Activated naive CD8-positive, alpha-beta T cell treated with anti-CD3 and anti-CD28 coated beads, Interleukin-2, amount 50 U/mL, for 24 hours (primary cell): ENCODE measurements at regions not wholly inside any gene's neighbourhood (a gene's known extent, or its start where the extent isn't known, plus 50 kb on each side); places are given as distances from the start of the nearest gene placed in this dataset.

ENCODE experiments used
- ATAC-seq: fragments of 150-1000 bp; cut with Tn5 transposase; one replicate; pipeline ENCODE4 v1.10.0; 2021
- DNase-seq: peaks from one replicate; pipeline ENCODE4 v3.0.0; 2021
- H3K27ac Mint-ChIP-seq: one replicate; pipeline ENCODE4 v1.8.0; 2021; ENCODE audit warnings: mild to moderate bottlenecking, mixed read lengths
- H3K27me3 Mint-ChIP-seq: one replicate; pipeline ENCODE4 v1.8.0; 2021; ENCODE audit warnings: mixed read lengths
- H3K36me3 Mint-ChIP-seq: one replicate; pipeline ENCODE4 v1.8.0; 2021; ENCODE audit warnings: low read depth, mixed read lengths
- H3K4me1 Mint-ChIP-seq: one replicate; pipeline ENCODE4 v1.8.0; 2021; ENCODE audit warnings: mixed read lengths
- H3K4me3 Mint-ChIP-seq: one replicate; pipeline ENCODE4 v1.8.0; 2021; ENCODE audit warnings: mild to moderate bottlenecking, moderate library complexity, mixed read lengths
- H3K9me3 Mint-ChIP-seq: one replicate; pipeline ENCODE4 v1.8.0; 2021; ENCODE audit warnings: mixed read lengths

DNA sequence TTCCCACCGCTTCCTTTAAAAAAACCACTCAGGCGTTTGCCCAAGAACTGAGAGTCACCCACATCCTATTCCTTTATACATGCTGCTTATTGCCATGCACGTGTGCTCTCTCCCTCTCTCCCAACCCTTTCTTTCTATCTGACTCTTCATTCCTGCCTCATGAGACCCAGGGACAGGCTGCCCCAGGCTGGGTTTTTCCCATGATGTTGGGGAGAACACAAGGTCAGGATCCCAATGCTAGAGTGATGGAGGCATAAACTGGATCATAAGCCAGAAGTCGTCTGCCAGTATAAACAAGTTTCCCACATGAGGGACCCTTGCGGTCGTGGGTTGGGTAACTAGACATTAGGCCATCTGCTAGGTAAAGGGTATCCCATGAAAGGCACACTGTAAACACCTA lies 64.9 kb downstream of the CD2 start:
- peaks cover 53% of the 10 kb centered on the region for H3K4me1 Mint-ChIP-seq
- peaks cover 7% of the 10 kb centered on the region for H3K9me3 Mint-ChIP-seq
- ATAC-seq (no peak), DNase-seq (no peak)
- no peaks in the 10 kb centered on the region for H3K27me3 Mint-ChIP-seq
- H3K27ac Mint-ChIP-seq, result peak overlapping the region; percentile 78
- peaks cover 6% of the 10 kb centered on the region for H3K36me3 Mint-ChIP-seq
- no peak overlapping the region for H3K4me3 Mint-ChIP-seq

DNA sequence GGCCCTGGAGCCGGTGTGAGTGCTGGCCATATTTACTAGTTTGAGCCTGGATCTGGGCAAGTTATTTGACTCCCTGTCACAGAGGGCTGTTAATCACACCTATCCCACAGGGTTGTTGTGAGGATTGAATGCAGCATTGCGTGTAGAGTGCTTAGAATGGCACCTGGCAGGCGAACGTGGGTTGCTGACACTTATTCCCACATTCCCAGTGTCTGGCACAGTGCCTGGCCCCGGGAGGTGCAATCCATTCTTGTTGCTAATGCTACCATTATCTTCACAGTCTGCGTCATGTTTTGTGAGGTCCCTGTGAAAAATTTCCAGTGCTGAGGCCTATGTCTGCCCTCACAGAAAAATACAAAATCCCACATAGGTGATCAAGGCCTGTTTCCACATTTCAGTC lies 66.1 kb downstream of the CD2 start:
- no peaks in the 10 kb centered on the region for H3K27me3 Mint-ChIP-seq
- H3K36me3 Mint-ChIP-seq, result no peaks in the 10 kb centered on the region
- DNase-seq, result no peak

DNA sequence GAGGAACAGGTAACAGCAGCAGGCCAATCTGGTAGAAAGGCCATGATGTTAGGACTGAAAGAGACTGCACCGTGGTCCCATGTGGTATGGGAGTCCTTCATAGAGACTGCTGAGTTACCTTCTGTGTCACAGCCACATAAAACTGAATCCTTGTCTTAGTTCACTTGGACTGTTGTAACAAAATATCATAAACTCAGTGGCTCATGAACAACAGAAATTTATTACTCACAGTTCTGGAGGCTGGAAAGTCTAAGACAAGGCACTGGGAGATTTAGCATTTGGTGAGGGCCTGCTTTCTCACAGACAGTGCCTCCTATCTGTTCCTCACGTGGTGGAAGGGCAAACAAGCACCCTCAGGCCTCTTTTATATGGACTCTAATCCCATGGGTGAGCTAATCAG lies 67.5 kb downstream of the CD2 start:
- Mint-ChIP-seq H3K27me3 (no peaks in the 10 kb centered on the region), H3K4me3 (no peak overlapping the region), H3K4me1 (peaks cover 53% of the 10 kb centered on the region), H3K27ac (no peak overlapping the region), H3K36me3 (peaks cover under 1% of the 10 kb centered on the region), H3K9me3 (no peaks in the 10 kb centered on the region)
- ATAC-seq, result no peak
- DNase-seq, result no peak

More for the DNA sequence above, 66.1 kb downstream of the CD2 start:
- Mint-ChIP-seq H3K27ac (no peak overlapping the region), H3K4me3 (no peak overlapping the region), H3K9me3 (no peaks in the 10 kb centered on the region), H3K4me1 (peaks cover 53% of the 10 kb centered on the region)
- no peak for ATAC-seq

DNA sequence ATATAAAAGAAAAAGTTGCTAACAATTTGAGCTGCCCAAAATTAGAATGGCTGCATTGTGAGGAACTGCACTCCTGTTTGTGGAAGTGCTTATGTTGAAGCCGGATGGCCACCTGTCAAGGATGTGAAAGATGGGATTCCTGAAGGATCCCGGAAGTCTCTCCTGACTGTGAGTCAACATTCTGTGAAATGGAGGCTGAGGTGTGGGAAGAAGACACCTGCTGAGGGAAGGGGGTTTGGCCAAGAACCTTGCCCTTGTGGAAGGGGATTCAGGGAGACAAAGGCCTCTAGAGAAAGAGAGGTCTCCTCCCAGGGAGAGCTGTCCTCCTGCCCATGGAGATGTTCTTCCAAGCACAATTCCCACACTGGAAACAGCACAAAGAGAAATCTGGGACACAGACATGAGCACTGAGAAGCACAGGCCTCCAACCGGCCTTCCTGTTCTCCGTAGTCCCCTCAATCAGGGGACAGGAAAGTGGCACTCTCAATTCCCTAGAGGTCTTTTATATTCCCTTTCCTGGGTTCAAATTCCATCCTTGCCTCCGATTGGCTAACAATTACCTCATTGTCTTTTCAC lies 70.5 kb downstream of the CD2 start:
- no peaks in the 10 kb centered on the region for H3K27me3 Mint-ChIP-seq
- no peak for DNase-seq
- H3K4me3 Mint-ChIP-seq, result peak overlapping the region; percentile 82
- H3K9me3 Mint-ChIP-seq, result peaks cover 17% of the 10 kb centered on the region
- H3K36me3 Mint-ChIP-seq, result peaks cover 11% of the 10 kb centered on the region
- ATAC-seq, result no peak
- H3K27ac Mint-ChIP-seq, result peak overlapping the region; percentile 97
- peaks cover 53% of the 10 kb centered on the region for H3K4me1 Mint-ChIP-seq

DNA sequence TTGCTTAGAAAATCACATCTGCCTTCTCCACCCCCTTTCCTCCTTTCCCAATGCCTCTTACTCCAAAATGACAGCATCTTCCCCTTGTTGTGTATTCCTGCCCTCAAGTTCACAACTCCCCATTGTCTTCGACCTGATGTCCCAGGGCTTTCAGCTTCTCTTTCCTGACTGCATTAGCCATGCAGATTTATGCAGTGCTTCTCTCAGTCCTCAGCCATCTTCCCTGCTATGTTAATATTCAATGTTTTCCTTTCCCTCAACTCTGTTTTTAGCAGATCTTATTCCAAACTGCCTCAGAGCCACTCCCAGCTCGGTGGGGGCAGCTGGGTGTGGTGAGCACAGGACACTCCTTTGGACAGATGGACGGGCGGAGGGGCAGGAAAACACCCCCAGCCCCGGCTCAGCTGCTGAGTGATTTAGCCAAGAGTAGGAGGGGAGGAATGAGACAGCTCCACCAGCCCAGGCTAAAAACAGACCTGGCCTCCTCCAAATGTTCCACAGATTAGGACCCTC lies 71.0 kb downstream of the CD2 start:
- H3K27ac Mint-ChIP-seq, result peak overlapping the region; percentile 97
- peaks cover 11% of the 10 kb centered on the region for H3K36me3 Mint-ChIP-seq

DNA sequence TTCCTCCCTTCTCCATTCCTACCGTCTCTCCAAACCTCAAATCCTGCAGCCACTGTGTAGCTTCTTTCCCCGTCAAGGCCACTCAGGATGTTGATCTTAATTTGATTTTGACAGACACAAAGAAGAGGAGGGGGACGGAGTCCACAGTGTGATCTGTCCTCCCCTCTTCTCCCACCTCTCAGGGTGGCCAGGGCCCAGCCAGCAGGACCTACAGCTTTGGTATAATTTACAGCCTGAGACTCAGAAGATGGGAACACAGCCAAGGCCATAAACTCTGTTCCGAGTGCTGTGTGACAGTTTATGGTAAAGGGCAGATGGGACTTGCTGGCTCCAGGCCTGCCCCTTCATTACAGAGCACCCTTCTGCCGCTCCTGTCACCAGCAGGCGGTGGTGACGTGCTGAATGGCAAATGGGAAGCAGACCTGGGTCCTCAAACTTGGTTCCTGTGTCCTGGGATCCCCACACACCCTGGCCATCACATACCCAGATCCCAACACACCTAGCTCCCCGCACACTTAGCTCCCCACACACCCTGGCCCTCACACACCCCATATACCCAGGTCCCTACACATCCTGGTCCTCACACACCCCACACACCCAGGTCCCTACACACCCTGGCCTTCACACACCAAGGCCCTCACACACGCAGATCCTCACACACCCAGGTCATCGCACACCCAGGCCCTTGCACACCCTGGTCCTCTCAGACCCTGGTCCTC lies 71.6 kb downstream of the CD2 start:
- DNase-seq (no peak), ATAC-seq (no peak)
- Mint-ChIP-seq H3K9me3 (peaks cover 17% of the 10 kb centered on the region), H3K4me3 (peak overlapping the region; percentile 82), H3K27ac (peak overlapping the region; percentile 97), H3K36me3 (peaks cover 11% of the 10 kb centered on the region), H3K27me3 (no peaks in the 10 kb centered on the region), H3K4me1 (peaks cover 64% of the 10 kb centered on the region)

More for the DNA sequence above, 71.0 kb downstream of the CD2 start:
- no peaks in the 10 kb centered on the region for H3K27me3 Mint-ChIP-seq
- H3K9me3 Mint-ChIP-seq, result peaks cover 17% of the 10 kb centered on the region
- peak overlapping the region; percentile 82 for H3K4me3 Mint-ChIP-seq
- no peak for DNase-seq
- peaks cover 58% of the 10 kb centered on the region for H3K4me1 Mint-ChIP-seq
- ATAC-seq, result no peak

DNA sequence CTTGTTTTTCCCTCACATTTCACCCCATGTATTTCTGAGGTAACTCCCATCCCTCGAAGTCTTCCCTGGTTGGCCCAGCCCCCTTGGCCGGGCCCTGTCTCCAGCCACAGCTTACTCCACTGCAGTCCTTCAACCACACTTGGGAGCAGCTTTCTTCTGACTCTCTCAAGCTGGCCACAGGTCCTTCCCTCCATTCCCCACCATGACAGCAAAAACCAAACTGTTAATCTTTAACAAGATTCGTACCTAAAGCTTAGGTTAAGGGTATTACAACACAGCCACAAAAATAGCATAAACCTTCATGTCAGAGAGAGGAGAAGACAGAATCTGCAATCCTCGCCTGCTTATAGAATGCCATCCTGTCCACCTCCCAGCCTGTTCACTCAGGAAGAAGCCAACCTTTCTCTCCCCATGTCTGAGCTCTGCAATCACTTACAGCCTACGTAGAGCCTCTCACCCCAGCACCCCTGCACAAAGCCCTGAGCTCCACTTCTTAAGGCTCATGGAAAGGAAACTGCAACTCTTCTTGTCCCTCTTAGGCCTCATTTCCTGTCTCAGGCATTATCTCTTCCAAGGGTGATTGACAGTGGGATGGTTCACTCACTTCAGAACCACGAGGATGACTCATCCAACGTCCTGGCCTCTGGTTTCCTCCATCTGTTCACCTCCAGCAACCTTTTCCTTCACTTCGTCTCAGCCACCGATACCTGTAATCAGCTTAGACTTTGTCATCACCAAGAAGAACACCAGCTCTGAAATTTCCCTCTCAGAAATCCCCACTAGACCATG lies 72.8 kb downstream of the CD2 start:
- Mint-ChIP-seq H3K36me3 (peaks cover 11% of the 10 kb centered on the region), H3K9me3 (peaks cover 17% of the 10 kb centered on the region), H3K4me3 (peak overlapping the region; percentile 82), H3K27ac (peak overlapping the region; percentile 97), H3K4me1 (peaks cover 69% of the 10 kb centered on the region), H3K27me3 (no peaks in the 10 kb centered on the region)
- DNase-seq (peak; percentile 66), ATAC-seq (peak; percentile 92)

DNA sequence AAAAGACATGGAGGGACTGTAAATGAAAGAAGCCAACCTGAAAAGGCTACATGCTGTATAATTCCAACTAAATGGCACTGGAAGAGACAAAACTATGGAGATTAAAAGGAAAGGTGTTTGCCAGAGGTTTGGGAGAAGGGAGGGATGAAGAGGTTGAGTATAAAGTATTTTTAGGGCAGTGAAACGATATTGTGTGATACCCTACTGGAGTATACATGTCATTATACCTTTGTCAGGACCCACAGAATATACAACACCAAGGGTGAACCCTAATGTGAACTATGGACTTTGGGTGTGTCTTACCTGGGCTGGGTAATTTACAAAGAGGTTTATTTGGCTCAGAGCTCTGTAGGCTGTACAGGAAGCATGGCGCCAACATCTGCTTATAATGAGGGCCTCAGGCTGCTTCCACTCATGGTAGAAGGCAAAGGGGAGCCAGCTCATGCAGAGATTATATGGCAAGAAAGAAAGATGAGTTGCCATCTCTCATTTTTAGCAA lies 73.4 kb downstream of the CD2 start:
- no peak for DNase-seq
- Mint-ChIP-seq H3K36me3 (peaks cover 11% of the 10 kb centered on the region), H3K4me3 (peak overlapping the region; percentile 82), H3K27ac (peak overlapping the region; percentile 97), H3K27me3 (no peaks in the 10 kb centered on the region), H3K9me3 (peaks cover 17% of the 10 kb centered on the region), H3K4me1 (peaks cover 69% of the 10 kb centered on the region)
- ATAC-seq, result no peak

DNA sequence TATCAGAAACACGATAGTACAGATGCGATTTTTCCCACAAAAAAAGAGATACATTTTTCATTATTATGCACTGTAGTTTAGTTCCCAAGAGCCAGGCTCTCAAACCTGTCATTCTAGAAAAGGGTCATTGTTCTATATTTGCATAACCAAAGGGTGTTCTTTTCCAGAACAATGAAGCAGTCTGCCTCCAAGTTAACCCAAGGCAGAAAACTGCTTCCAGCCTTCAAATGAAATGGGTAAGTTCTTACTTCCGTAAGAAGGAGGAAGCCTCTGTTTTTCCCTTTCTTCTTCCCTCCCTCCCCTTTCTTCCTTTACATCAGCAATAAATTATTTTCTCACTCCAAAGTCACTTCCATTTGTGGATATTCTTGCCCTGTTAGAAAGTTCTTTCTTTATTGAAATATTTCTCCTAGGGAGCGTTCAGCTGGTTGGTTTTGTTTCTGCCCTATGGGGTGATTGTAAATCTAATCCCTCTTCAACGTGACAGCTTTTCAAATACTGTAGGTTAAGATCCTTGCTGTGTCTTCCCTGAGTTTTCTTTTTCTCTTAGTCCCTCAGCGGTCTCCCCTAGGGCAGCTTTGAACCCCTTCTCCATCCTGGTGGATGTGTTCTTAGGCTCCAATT lies 77.3 kb upstream of the PTGFRN start:
- peaks cover 9% of the 10 kb centered on the region for H3K36me3 Mint-ChIP-seq
- ATAC-seq, result no peak
- H3K27ac Mint-ChIP-seq, result no peak overlapping the region

DNA sequence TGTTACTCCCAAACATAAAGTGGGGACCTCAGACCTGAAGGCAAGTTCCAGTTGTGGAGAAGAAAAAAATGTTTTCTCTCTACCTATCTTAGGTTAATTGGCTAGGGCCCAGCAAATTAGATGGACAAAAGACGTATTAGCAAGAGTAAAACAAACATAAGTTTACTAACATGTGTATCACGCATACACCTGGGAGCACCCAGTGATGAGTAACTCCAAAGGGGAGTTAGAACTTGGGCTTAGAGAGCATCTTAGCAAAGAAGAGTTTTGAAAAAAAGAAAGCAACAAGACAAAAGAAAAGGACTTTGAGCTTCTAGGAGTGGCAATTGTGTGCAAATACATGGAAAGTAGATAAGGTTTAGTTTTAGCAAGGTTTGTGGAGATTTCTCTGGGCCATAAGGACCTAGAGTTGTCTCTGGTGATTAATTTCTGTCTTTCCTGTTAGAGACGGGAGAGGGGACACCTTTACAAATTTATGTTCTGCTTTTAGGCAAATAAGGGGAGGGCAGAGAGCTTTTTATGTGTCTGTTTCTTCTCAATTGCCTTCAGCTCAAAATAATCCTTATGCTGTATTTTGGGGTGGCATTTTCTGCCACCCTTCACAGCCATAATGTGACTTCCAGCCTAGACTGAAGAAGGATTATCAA lies 76.7 kb upstream of the PTGFRN start:
- Mint-ChIP-seq H3K4me1 (peaks cover 32% of the 10 kb centered on the region), H3K9me3 (peaks cover 18% of the 10 kb centered on the region), H3K27me3 (no peaks in the 10 kb centered on the region), H3K36me3 (peaks cover 7% of the 10 kb centered on the region), H3K4me3 (no peak overlapping the region), H3K27ac (no peak overlapping the region)
- ATAC-seq (no peak), DNase-seq (no peak)

More for the DNA sequence above, 77.3 kb upstream of the PTGFRN start:
- Mint-ChIP-seq H3K27me3 (no peaks in the 10 kb centered on the region), H3K4me1 (peaks cover 38% of the 10 kb centered on the region), H3K9me3 (peaks cover 23% of the 10 kb centered on the region), H3K4me3 (no peak overlapping the region)
- no peak for DNase-seq

GRCh38 chr1:116833718-116834117 lies 76.0 kb upstream of the PTGFRN start:
- H3K4me1 Mint-ChIP-seq, result peaks cover 27% of the 10 kb centered on the region
- no peak overlapping the region for H3K27ac Mint-ChIP-seq
- peaks cover 4% of the 10 kb centered on the region for H3K36me3 Mint-ChIP-seq
- ATAC-seq (no peak), DNase-seq (no peak)
- peaks cover 13% of the 10 kb centered on the region for H3K9me3 Mint-ChIP-seq
- H3K27me3 Mint-ChIP-seq, result no peaks in the 10 kb centered on the region
- H3K4me3 Mint-ChIP-seq, result no peak overlapping the region

- ATAC-seq, result no peak
- Mint-ChIP-seq H3K27ac (peak overlapping the region; percentile 8), H3K4me1 (peaks cover 20% of the 10 kb centered on the region)
Observed at GRCh38 chr1:116834595-116834994, 75.1 kb upstream of the PTGFRN start.

GRCh38 chr1:116835161-116835560 lies 74.6 kb upstream of the PTGFRN start:
- H3K27ac Mint-ChIP-seq, result peak overlapping the region; percentile 8

More at GRCh38 chr1:116834595-116834994, 75.1 kb upstream of the PTGFRN start:
- H3K9me3 Mint-ChIP-seq, result peaks cover 9% of the 10 kb centered on the region
- H3K36me3 Mint-ChIP-seq, result no peaks in the 10 kb centered on the region
- no peaks in the 10 kb centered on the region for H3K27me3 Mint-ChIP-seq
- DNase-seq, result no peak
- no peak overlapping the region for H3K4me3 Mint-ChIP-seq

GRCh38 chr1:116836099-116836498 lies 73.6 kb upstream of the PTGFRN start:
- Mint-ChIP-seq H3K9me3 (peaks cover 9% of the 10 kb centered on the region), H3K36me3 (no peaks in the 10 kb centered on the region), H3K4me3 (no peak overlapping the region), H3K4me1 (peaks cover 6% of the 10 kb centered on the region), H3K27me3 (no peaks in the 10 kb centered on the region), H3K27ac (no peak overlapping the region)
- no peak for ATAC-seq
- no peak for DNase-seq

More at GRCh38 chr1:116835161-116835560, 74.6 kb upstream of the PTGFRN start:
- ATAC-seq, result no peak
- DNase-seq, result no peak
- H3K4me1 Mint-ChIP-seq, result peaks cover 14% of the 10 kb centered on the region
- H3K27me3 Mint-ChIP-seq, result no peaks in the 10 kb centered on the region
- H3K4me3 Mint-ChIP-seq, result no peak overlapping the region
- H3K36me3 Mint-ChIP-seq, result no peaks in the 10 kb centered on the region
- peaks cover 9% of the 10 kb centered on the region for H3K9me3 Mint-ChIP-seq
